ENCODE measurements at regions not wholly inside any gene's neighbourhood (a gene's known extent, or its start where the extent isn't known, plus 50 kb on each side); places are given as distances from the start of the nearest gene placed in this dataset.

DNA sequence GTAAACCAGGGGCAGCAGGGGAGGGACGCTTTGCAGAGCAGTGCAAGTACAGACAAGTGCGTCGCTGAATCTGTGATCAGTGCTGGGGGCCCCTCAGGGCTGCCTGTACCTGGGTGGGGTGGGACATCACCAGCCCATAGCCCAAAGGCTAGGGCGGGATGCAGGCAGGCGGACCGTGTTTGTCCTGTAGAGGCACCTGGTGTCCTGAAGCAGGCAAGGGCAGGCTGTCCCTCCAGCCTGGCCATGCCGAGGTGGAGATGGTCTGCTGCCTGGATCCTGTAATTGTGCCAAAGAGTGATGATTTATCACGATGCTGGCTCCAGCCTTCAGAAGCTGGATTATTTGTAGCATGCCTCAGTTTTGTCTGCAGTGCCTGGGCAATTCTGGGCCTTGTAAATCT lies 137.9 kb upstream of the GSE1 start:
- no peak for DNase-seq (ENCODE audit: low read depth)

GRCh38 chr16:85475691-85476300 lies 137.3 kb upstream of the GSE1 start:
- DNase-seq (ENCODE audit: low read depth), result no peak

DNA sequence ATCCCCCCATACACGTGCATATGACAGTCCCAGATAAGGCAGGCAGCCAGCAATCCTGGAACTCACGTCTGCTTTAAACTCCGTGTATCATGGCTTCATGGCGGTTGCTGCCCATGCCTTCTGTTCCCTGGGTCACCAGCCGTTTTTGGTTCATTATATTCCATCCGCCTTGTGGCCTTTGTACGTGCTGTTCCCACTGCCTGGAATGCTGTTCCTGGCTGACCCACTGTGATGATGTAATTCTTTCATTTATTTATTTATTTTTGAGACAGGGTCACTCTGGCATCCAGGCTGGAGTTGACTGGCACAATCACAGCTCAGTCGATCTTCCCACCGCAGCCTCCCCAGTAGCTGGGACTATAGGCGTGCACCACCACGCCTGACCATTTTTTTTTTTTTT lies 136.7 kb upstream of the GSE1 start:
- DNase-seq (ENCODE audit: low read depth), result no peak

GRCh38 chr16:85477801-85478363 lies 135.2 kb upstream of the GSE1 start:
- DNase-seq (ENCODE audit: low read depth), result no peak

DNA sequence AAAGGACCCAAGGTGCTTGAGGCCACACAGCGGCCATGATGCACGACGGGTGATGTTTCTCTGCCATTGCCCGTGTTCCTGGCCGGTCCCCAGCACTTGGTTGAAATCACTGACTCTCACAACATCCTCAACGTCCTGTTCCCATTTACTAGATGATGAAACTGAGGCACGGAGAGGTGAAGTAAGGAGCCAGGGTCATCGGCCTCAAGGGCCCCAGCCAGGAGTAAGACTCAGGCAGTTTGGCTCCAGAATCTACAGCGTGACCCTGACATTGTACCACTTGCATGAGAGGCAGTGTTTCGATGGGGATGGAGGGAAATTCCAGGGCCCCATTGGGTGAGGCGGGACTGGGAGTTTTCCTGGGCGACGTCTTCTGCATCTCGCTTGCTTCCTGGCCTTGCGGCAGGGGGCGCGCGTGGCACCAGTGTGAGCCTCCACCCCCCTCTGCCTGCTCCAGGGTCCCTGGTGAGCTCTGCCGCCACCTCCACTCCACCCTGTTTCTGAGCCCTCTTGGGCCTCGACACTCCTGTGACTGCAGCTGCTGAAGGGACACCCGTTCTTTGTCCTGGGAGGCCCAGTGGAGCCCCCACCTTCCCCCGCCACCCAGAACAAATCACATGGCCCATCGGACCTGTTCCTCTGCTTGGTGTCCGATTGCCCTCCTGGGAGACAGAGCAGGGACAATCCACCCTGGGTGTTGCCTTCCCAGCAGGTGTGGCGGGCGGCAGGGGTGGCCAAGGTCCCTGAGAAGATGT lies 133.0 kb upstream of the GSE1 start:
- DNase-seq (ENCODE audit: low read depth), result no peak

GRCh38 chr16:85480727-85481101 lies 132.4 kb upstream of the GSE1 start:
- no peak for DNase-seq (ENCODE audit: low read depth)

DNA sequence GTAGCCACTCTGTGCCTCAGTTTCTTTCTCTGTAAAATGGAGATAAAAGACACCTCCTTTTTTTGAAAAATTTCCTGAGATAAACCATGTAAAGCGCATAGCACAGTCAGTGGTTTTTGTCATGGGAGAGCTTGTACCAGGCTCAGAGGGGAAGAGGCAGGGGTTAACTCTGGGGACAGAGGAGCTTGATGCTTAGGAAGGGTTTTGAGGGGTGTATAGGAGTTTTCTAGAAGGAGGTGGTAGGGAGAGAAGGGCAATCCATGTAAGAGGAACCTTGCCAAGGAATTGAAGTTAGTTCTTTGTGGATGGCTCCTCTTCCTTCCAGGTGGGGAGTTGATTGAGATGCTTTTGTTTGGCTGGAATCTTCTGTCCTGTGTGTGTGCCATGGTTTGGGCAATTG lies 131.9 kb upstream of the GSE1 start:
- no peak for DNase-seq (ENCODE audit: low read depth)

DNA sequence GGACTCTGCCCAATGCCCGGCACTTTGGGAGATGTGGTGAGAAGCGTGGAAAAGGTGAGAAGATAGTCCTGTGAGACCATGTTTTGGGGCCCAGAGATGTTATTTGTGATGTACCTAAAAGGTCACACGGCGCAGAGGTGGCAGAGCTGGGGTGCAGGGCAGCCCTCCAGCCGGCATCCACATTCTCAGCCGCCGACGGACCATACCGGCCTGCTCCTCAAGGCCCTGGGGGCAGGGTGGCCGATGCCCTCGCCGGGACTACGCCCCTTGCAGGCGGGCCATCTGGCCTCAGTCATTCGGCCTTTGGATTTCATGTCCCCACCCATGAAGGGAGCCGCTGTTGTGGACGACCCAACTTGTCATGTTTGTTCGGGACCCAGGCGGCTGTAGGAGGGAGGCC lies 131.4 kb upstream of the GSE1 start:
- DNase-seq (ENCODE audit: low read depth), result no peak

- DNase-seq (ENCODE audit: low read depth), result no peak
These were observed 129.7 kb upstream of the GSE1 start for GRCh38 chr16:85483424-85483823.

DNA sequence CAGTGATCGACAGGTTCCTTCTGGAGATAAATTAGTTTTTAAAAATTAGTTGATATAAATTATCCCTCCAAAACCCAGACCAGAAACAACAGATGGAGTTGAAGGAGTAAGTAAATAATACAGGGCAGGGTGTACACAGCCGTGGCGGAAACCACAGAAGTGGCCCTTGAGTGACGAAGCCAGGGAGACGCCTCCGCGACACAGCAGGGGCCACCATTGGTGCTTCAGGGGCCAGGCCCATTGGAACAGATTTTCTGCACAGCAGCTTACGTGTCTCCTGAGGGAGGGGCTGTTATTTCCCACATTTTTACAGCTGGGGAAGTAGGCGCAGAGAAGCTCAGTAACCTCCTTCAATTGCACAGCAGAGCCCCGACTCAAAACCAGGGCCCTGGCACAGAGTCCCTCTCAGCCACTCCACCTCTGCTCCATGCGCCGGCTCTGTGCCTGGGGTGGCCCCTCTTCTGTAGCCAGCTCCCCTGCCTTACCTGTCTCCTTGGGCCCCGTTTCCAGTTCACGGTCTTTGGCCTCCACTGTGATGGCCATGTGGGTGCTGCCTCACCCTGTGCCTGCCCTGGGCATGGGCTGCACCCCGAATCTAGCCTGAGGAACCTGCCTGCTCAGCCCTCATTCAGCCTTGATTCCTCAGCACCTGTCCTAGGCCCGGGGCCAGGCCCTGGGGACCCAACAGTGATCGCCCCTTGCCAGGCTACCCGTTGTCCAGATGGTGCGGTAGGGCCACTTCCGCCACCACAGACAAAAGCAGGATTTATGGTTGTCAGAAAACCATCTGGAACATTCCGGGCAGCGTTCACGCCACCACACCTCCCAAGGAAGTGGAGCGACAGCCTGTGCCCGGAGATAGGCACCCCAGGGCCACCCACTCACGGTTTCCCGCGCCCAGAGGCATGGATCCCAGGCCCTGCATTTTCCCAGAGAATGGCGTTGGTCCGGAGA lies 128.5 kb upstream of the GSE1 start:
- no peak for DNase-seq (ENCODE audit: low read depth)

- no peak for DNase-seq (ENCODE audit: low read depth)
These were observed 127.7 kb upstream of the GSE1 start for GRCh38 chr16:85485379-85485778.

DNA sequence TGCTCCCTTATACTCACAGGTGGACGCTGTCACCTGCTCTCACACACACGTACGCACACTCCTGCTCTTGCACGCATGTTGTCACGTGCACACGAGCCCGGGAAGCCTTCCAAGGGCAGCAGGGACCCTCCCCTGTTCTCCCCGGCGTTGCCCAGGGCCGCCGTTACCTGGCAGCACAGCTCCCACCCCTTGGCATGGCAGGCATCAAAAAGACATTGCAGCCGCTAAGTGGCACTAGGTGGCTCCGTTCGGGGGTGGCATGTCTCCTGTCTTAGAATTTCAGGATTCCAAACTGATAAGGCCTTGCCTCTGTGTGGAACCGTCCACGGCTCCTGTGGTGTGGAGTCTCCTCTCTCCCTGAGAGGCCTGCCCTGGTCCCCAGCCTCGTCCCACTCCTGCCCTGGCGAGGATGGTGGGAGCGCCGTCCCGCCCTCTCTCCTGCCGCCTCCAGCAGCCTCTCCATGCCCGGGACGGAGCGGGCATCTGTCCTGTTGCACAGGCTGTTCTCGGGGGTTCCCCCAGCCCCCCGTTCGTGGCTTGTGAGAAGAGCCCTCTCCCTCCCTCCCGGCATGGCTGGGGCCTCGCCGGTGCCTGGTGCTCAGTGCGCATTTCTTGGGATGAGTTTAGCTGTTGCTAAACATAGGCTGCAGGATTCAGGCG lies 126.7 kb upstream of the GSE1 start:
- no peak for DNase-seq (ENCODE audit: low read depth)

GRCh38 chr16:85488414-85488813 lies 124.7 kb upstream of the GSE1 start:
- no peak for DNase-seq (ENCODE audit: low read depth)

- DNase-seq (ENCODE audit: low read depth), result no peak
These were observed 122.6 kb upstream of the GSE1 start for GRCh38 chr16:85490407-85491057.

DNA sequence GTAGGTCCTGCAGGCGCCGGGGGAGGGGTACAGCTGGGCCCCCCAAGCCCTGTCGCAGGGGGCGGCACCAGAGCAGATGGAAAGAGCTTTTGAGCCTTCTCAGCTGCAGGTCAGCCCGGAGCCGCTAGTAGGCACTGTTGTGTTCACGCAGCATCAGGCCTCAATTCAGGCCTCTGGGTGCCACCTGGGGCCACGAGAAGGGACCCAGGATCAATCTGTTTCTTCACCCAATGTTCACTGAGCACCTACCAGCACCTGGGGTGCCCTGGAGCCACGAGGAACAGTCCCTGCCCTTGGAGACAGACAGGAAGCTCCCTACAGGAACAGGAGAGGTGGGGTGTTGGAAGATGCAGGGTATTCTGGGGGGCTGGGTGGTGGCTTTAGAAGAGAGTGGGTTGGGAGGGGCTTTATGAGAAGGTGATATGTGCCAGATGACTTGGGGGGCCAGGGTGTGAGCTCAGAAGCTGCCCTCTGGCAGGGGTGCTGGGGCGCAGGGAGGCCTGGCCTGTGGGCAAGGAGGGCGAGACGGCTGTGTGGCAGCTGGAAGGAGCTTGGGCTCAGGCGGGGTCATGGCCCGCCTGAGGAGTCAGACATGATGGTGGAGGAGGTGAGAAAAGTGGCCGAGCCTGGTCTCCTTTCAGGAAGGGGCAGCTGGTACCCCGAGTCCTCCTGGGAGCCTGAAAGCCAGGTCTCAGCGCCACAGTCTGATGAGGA lies 121.9 kb upstream of the GSE1 start:
- peak; percentile 5 for DNase-seq (ENCODE audit: low read depth)

DNA sequence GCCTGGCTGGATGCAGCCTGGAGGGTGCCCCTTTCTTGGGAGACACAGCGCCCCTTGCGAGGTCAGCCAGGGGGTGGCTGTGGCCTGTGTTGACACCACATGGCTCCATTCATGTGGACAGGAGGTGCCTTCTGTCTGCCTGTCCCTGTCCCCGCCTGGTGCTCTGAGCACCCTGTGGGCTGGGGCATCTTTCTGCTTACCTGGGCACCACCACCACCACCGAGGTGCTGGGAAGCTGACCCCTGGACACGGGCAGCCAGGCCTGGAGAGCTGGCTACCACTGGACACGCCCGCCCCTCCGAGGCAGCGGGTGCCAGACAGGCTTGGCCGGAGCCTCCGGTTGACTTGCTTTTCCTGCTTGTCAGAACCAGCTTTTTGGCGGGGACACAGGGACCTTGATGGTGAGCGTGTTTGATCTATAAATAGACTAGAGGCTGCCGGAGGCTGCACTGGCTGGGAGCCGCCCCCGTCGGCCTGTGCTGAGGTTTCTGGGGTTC lies 121.3 kb upstream of the GSE1 start:
- DNase-seq (ENCODE audit: low read depth), result no peak

GRCh38 chr16:85492295-85492864 lies 120.7 kb upstream of the GSE1 start:
- no peak for DNase-seq (ENCODE audit: low read depth)

GRCh38 chr16:85494315-85494714 lies 118.8 kb upstream of the GSE1 start:
- DNase-seq (ENCODE audit: low read depth), result no peak

GRCh38 chr16:85495259-85495658 lies 117.9 kb upstream of the GSE1 start:
- DNase-seq (ENCODE audit: low read depth), result no peak

- no peak for DNase-seq (ENCODE audit: low read depth)
These were observed 117.1 kb upstream of the GSE1 start for GRCh38 chr16:85495823-85496538.

Data from stimulated activated CD8-positive, alpha-beta memory T cell treated with anti-CD3 and anti-CD28 coated beads, Interleukin-7, amount 100 ng/mL, for 24 hours (primary cell).